Liver (tissue), 8 donors: ENCODE measurements at regions not wholly inside any gene's neighbourhood (a gene's known extent, or its start where the extent isn't known, plus 50 kb on each side); places are given as distances from the start of the nearest gene placed in this dataset.

Source experiments
- DNase-seq: peaks from one replicate; pipeline ENCODE4 v3.0.0-alpha.2; 2017; ENCODE audit warnings: low spot score
- H3K27ac ChIP-seq, 2 donors: one replicate each; pipeline ENCODE4 v1.7.0; 2013; ENCODE audit warnings: inconsistent platforms in 2 of 2, low read length in 2 of 2, control low read depth in 1 of 2, low read depth in 1 of 2, mild to moderate bottlenecking in 1 of 2
- H3K27me3 ChIP-seq, 4 donors: one replicate each; pipeline versions ENCODE4 v1.6.1 to v1.7.0; 2013; ENCODE audit warnings: low read length in 3 of 4, inconsistent platforms in 1 of 4, mild to moderate bottlenecking in 1 of 4, moderate library complexity in 1 of 4; ENCODE audit not compliant: control insufficient read depth in 4 of 4, insufficient read depth in 4 of 4
- H3K36me3 ChIP-seq, 4 donors: one replicate each; pipeline versions ENCODE4 v1.6.1 to v1.7.0; 2013; ENCODE audit warnings: low read length in 3 of 4, mild to moderate bottlenecking in 3 of 4, low read depth in 1 of 4, moderate library complexity in 1 of 4; ENCODE audit not compliant: control insufficient read depth in 4 of 4, insufficient read depth in 3 of 4
- H3K4me1 ChIP-seq, 4 donors: one replicate each; pipeline versions ENCODE4 v1.6.1 to v1.7.0; 2013; ENCODE audit warnings: low read length in 3 of 4, mild to moderate bottlenecking in 3 of 4, moderate library complexity in 1 of 4; ENCODE audit not compliant: control insufficient read depth in 4 of 4, insufficient read depth in 4 of 4
- H3K4me3 ChIP-seq, 3 donors: one replicate each; pipeline versions ENCODE4 v1.6.1 to v1.7.0; 2013; ENCODE audit warnings: low read length in 3 of 3, control low read depth in 1 of 3, low read depth in 1 of 3, mild to moderate bottlenecking in 1 of 3
- H3K9ac ChIP-seq, 2 donors: one replicate each; pipeline ENCODE4 v1.7.0; 2013; ENCODE audit warnings: low read length in 2 of 2, mild to moderate bottlenecking in 2 of 2, moderate library complexity in 2 of 2, control low read depth in 1 of 2, low read depth in 1 of 2
- H3K9me3 ChIP-seq, 4 donors: one replicate each; pipeline versions ENCODE4 v1.6.1 to v1.7.0; 2013; ENCODE audit warnings: low read length in 3 of 4; ENCODE audit not compliant: control insufficient read depth in 4 of 4
- ATF3 ChIP-seq: IDR thresholded peaks from 2 replicates; pipeline ENCODE4 v1.6.1; 2016; ENCODE audit warnings: antibody characterized with exemption
- CTCF ChIP-seq: fragments of 150-350 bp; IDR thresholded peaks from 2 replicates; pipeline ENCODE4 v1.5.1; 2017; ENCODE audit warnings: improper control_type of control experiment, low read depth, low read length; ENCODE audit not compliant: missing input control
- EGR1 ChIP-seq, 2 donors: IDR thresholded peaks; 2 replicates each; pipeline ENCODE4 v1.6.1; 2016 to 2018; ENCODE audit warnings: antibody characterized with exemption in 2 of 2, low read depth in 2 of 2
- FOXA2 ChIP-seq: IDR thresholded peaks from 2 replicates; pipeline ENCODE4 v1.6.1; 2016; ENCODE audit warnings: antibody characterized with exemption
- GABPA ChIP-seq, 2 donors: IDR thresholded peaks in 1 of 2; conservative IDR thresholded peaks in 1 of 2; 2 replicates each; pipeline ENCODE4 v1.6.1; 2016; ENCODE audit warnings: antibody characterized with exemption in 2 of 2, mild to moderate bottlenecking in 1 of 2, moderate library complexity in 1 of 2
- HNF4A ChIP-seq, 2 donors: conservative IDR thresholded peaks; 2 replicates each; pipeline ENCODE4 v1.6.1; 2016; ENCODE audit warnings: antibody characterized with exemption in 2 of 2, mild to moderate bottlenecking in 2 of 2
- HNF4G ChIP-seq: IDR thresholded peaks from 2 replicates; pipeline ENCODE4 v1.6.1; 2016; ENCODE audit warnings: antibody characterized with exemption
- JUND ChIP-seq, 2 donors: IDR thresholded peaks; 2 replicates each; pipeline ENCODE4 v1.6.1; 2016; ENCODE audit warnings: antibody characterized with exemption in 2 of 2
- MAX ChIP-seq: IDR thresholded peaks from 2 replicates; pipeline ENCODE4 v1.6.1; 2016; ENCODE audit warnings: antibody characterized with exemption
- NR2F2 ChIP-seq: IDR thresholded peaks from 2 replicates; pipeline ENCODE4 v1.6.1; 2016; ENCODE audit warnings: antibody characterized with exemption
- RAD21 ChIP-seq, 2 donors: IDR thresholded peaks; 2 replicates each; pipeline ENCODE4 v1.6.1; 2016; ENCODE audit warnings: antibody characterized with exemption in 2 of 2, mild to moderate bottlenecking in 2 of 2
- REST ChIP-seq: IDR thresholded peaks from 2 replicates; pipeline ENCODE4 v1.6.1; 2016; ENCODE audit warnings: antibody characterized with exemption, mild to moderate bottlenecking
- RXRA ChIP-seq, 2 donors: IDR thresholded peaks; 2 replicates each; pipeline ENCODE4 v1.6.1; 2017 to 2018; ENCODE audit warnings: antibody characterized with exemption in 2 of 2, mild to moderate bottlenecking in 1 of 2
- TAF1 ChIP-seq: conservative IDR thresholded peaks from 2 replicates; pipeline ENCODE4 v1.6.1; 2016; ENCODE audit warnings: antibody characterized with exemption, mild to moderate bottlenecking
- YY1 ChIP-seq: IDR thresholded peaks from 2 replicates; pipeline ENCODE4 v1.6.1; 2016; ENCODE audit warnings: antibody characterized with exemption, mild to moderate bottlenecking
- WGBS: extraction: QIAGEN DNeasy Blood & Tissue Kit; methylation state at CpG from one replicate; pipeline ENCODE4 v1.1.7; 2013; 5-methylcytosine and 5-hydroxymethylcytosine counted together
- donor health status: healthy.
- donor health status: healthy.
- donor health status: healthy.
- donor health status: healthy.
- donor health status: healthy.

GRCh38 chr1:70518106-70518505, 107.0 kb downstream of the CTH start (continued):
- TF ChIP-seq REST = no peak

- peaks cover 0 to 3% (median 0%) of the 10 kb centered on the region in 4 donors for H3K27me3 ChIP-seq
- no peak overlapping the region for H3K27ac ChIP-seq
- H3K9ac ChIP-seq = no peak overlapping the region
- 35% methylated on average over 12 of the region's 12 CpGs for WGBS
- no peaks in the 10 kb centered on the region for H3K36me3 ChIP-seq
- no peaks in the 10 kb centered on the region for H3K9me3 ChIP-seq
- H3K4me1 ChIP-seq = no peaks in the 10 kb centered on the region
- no peak overlapping the region for H3K4me3 ChIP-seq
- peak; percentile 36 for DNase-seq
- TF ChIP-seq YY1 = no peak
- TF ChIP-seq ATF3 = no peak
- no peak for TF ChIP-seq RXRA (IDR thresholded peaks at IDR 0.05)
- no peak for TF ChIP-seq NR2F2
- TF ChIP-seq HNF4A (conservative IDR thresholded peaks at IDR 0.05) = no peak
- no peak for TF ChIP-seq TAF1
- no peak for TF ChIP-seq FOXA2
- no peak for TF ChIP-seq EGR1 (IDR thresholded peaks at IDR 0.05; ENCODE audit: low read depth in 2 of 2)
- peak; percentile 43 for TF ChIP-seq CTCF
- peak; percentile 66 to 74 for TF ChIP-seq RAD21 (IDR thresholded peaks at IDR 0.05)
- no peak for TF ChIP-seq MAX
Observed at GRCh38 chr1:70528590-70529333, 117.7 kb downstream of the CTH start.

- WGBS = 88% methylated on average over 3 of the region's 3 CpGs
- H3K9me3 ChIP-seq = no peaks in the 10 kb centered on the region
- H3K4me1 ChIP-seq = no peaks in the 10 kb centered on the region
- DNase-seq = no peak
- no peak overlapping the region for H3K4me3 ChIP-seq
- H3K9ac ChIP-seq = no peak overlapping the region
- peaks cover 0 to 3% (median 0%) of the 10 kb centered on the region in 4 donors for H3K27me3 ChIP-seq
- H3K36me3 ChIP-seq = no peaks in the 10 kb centered on the region
- no peak overlapping the region for H3K27ac ChIP-seq
- TF ChIP-seq NR2F2 (no peak), JUND (IDR thresholded peaks at IDR 0.05) (no peak), GABPA (IDR thresholded peaks at IDR 0.05 in 1 of 2, conservative IDR thresholded peaks at IDR 0.05 in 1 of 2) (no peak), HNF4G (no peak)
Observed at GRCh38 chr1:70536708-70537366, 125.8 kb downstream of the CTH start.
